ENCODE measurements at regions not wholly inside any gene's neighbourhood (a gene's known extent, or its start where the extent isn't known, plus 50 kb on each side); places are given as distances from the start of the nearest gene placed in this dataset.

DNA sequence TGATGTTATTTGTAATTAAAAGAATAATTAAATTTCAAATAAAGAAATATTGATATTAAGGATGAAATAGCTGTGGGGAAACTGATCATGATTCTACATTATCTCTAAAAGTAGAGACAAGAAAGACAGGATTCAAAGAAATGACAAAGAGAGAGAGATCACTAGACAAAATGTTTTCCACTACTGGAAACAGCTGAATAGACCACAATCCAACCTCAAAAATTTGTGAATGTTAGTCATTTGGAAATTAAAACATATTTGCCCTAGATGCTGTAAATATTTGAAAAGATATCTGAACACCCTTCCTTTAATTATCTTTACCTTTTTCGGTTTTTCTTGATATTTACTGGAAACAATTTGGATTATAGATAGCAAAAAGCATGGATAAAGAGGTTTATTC, 414.9 kb downstream of the CENPC start:
- TF ChIP-seq, protein P1, sequence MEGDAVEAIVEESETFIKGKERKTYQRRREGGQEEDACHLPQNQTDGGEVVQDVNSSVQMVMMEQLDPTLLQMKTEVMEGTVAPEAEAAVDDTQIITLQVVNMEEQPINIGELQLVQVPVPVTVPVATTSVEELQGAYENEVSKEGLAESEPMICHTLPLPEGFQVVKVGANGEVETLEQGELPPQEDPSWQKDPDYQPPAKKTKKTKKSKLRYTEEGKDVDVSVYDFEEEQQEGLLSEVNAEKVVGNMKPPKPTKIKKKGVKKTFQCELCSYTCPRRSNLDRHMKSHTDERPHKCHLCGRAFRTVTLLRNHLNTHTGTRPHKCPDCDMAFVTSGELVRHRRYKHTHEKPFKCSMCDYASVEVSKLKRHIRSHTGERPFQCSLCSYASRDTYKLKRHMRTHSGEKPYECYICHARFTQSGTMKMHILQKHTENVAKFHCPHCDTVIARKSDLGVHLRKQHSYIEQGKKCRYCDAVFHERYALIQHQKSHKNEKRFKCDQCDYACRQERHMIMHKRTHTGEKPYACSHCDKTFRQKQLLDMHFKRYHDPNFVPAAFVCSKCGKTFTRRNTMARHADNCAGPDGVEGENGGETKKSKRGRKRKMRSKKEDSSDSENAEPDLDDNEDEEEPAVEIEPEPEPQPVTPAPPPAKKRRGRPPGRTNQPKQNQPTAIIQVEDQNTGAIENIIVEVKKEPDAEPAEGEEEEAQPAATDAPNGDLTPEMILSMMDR (IDR thresholded peaks at IDR 0.05): no peak
- TF ChIP-seq POLR2A (IDR thresholded peaks at IDR 0.05): no peak
